ENCODE measurements at regions not wholly inside any gene's neighbourhood (a gene's known extent, or its start where the extent isn't known, plus 50 kb on each side); places are given as distances from the start of the nearest gene placed in this dataset.

DNA sequence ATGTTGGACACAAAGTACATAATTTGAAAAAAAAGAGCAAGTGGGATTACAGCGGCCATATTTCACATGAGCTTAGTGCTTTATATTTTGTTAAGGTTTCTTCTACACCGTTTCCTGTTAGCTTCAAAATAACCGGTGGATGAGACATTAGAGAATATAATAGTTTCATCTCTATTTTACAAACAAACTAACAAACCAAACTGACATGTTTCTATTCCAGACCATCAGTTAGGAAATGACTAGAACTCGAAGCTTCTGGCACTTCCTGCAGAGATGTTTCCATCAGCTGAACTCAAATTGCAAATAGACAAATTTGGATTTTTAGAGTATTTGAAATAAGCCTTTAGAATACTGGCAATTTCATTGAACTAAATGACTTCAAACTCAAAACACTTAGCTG is 86.5 kb downstream of the MTRR start:
- DNase-seq: no peak

DNA sequence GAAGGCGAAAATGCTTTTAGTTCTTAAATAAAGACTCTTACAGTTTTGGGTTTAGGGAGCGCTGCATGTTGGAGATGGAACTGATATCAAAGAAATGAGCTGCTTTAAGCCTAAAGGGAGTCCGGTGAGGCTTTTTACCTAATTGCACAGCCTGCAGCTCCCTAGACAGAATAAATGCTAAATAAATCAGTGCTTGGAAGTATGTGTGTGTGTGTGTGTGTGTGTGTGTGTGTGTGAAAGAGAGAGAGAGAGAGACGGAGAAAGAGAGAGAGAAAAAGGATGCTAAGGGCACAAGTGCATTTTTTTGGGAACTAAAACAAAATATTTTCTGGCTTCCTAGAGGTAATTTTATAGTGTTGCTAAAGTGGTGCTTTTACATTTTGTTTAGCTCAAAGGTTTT is 88.4 kb downstream of the MTRR start:
- no peak for DNase-seq

DNA sequence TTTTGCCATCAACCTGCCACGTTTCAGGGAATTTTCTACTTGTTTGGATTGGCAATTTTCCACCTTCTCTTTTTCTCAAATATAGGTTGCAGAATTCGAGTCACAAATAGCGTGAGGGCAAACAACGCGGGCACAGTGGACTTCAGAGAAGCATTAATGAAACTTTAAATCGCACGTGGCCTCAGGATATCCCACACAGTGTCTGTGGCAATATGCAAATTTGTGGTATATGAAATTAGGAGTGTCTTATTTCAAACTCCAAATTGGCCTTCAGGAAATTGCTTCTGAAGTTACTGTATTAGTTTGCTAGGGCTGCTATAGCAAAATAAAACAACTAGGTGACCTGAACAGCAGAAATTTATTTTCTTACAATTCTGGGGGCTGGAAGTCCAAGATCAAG is 91.2 kb downstream of the MTRR start:
- DNase-seq: no peak

DNA sequence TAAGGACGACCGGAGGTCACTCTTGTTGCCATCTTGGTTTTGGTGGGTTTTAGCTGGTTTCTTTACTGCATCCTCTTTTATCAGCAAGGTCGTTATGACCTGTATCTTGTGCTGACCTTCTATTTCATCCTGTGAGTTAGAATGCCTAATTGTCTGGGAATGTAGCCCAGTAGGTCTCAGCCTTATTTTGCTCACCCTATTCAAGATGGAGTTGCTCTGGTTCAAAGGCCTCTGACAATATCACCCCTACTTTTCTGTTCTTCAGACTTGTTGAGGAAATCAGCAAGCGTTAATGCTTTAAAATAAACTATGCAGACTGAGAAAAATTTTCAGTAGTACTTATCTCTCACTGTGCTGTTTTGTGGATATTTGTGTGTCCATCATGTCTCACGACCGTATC is 92.6 kb downstream of the MTRR start:
- no peak for DNase-seq

DNA sequence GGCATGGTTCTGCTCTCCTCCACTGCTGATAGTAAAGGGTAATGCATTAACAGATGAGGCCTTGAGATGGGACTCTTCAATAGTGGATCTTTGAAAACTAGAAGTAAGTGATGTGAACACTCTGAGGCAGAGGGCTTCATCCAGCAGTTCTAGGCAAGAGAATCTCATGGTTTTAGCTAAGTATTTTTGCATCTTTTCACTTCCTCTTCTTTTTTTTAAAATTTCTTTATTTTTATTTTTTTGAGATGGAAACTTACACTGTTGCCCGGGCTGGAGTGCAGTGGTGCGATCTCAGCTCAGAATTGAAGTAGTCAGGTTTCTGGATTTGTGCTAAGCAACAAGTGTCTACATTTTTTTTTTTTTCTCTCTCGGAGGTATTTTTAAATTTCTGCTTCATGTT is 101.9 kb downstream of the MTRR start:
- DNase-seq: no peak

DNA sequence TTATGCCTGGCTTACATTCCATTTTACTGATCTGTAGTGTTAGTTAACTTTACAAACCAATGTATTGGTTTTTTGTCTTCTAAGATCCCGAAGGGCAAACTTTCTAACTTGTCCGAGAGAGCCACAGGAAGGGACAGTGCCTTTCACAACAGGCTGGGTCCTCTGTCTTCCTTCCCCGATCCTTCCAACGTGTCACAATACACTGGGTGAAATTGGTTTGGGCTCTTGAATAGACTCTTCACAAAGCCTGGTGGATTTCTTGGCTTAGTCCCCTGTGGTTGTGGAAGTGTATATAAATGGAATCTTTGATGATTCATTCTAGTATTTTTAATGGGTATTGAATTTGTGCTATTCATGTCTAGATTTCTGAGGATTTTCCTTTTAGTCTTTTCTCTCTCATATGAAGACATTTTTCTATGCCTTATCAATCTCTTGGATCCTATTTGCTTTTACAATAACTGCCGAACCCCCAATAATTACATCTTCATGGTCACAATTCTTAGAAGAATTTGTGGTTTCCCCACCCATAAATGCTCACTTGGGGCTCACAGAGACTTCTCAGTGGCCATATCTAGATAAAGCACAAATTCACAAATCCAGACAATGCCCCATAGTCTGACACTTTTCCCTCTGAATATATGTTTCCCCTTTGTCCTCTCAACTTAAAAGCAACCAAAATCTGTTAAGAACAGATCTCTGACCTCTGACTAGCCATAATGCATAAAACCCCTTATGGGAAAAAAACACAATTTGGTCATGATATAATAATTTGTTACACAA is 107.7 kb downstream of the MTRR start:
- no peak for DNase-seq

DNA sequence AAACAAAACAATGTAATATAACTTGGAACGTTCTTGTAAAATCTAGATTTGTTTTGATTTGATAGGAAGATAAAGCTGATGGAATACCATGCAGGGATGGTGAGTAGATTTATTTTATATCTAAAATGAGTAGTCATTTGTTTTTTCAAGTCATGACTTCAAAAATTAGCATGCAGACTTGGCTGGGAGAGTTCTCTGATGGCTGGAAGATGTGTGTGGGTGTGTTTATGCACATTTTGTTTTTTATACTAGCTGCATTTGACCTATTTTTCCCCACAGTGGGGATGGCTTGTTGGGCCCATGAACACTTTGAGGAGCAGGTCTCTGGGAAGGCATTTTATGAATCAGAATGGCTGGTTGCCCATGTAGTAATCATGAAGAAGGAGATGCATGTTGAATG is 109.2 kb downstream of the MTRR start:
- no peak for DNase-seq

DNA sequence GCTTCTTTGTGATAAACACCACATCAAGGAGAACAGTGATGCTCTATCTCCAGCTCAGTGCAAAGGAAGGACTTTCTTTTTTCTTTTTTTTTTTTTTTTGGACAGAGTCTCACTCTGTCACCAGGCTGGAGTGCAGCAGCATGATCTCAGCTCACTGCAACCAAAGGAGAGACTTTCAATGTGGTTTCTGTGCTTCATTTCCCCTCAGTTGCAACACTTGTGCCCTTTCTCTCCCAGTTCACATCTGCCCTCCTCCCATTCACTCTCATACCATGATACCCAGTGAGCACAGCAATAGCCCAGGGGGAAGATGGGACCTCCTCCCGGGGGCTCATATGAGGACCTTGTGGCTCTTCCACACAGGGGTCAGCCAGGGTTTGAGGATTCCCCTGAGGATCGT is 110.0 kb downstream of the MTRR start:
- peak; percentile 3 for DNase-seq

DNA sequence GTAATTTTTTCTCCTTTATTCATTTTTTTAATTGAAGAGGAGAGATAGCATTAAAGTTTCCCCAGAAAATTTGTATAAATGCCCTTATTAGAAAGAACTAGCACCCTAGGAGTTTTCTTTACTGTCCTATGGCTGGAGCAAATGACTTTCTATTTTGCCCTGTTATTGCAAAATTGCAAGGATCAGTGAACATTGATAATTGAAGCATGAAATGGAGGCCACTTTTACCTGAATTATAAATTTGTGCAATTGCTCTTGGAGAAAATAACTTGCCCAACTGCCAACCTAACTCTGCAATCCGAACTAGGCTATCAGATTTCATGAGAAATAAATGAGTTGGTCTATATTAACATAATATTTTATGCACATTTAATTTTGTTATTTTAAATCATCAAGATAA is 111.9 kb downstream of the MTRR start:
- no peak for DNase-seq

DNA sequence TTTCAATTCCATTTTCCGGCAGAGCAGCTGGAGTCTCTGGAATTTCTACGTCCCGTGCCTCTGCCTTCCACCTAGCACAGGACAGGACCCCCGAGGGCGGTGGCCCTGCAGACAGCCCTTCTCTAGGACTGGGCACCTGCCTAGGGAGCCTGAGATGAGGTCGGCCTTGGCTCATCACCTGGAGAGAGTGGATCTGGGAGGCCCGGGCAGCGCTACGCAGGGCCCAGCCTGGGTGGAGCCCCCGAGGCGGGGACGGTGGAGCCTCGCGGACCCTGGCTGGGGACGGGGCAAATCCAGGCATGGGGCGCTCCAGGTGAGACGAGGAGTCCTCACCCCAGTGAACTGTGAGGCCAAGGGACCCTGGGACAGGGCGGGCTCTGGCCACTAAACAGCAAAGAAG is 114.5 kb downstream of the MTRR start:
- DNase-seq: no peak

DNA sequence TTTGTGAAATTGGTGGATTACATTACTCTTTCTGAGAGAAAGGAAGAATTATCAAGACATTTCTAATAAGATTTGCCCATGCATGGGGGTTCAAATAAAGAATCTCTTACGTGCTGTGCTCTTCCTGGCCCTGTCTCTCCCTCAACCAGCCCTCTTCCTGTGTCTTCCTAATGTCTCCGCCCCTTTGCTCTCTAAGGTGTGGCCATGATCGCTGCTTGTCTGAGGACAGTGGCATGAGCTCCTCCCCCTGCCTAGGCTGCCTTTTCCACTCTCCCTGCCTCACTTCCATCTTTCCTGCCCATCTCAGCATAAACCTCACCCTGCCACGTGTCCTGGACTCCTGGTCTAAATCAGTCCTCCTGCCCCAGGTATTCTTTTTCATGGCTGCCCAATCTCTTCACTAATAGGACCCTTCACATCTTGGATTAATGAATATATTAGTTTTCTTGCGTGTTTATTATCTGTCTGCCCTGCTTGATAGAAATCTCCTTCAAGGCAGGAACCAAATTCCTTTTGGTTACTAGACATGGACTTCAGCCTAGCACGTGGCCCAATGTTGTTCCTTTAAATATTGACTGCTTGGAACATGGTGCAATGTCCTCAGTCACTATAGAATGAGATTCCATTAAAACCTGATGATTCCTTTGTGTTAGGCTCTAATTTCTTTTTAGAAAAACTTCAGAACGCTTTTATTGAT is 122.3 kb downstream of the MTRR start:
- no peak for DNase-seq

DNA sequence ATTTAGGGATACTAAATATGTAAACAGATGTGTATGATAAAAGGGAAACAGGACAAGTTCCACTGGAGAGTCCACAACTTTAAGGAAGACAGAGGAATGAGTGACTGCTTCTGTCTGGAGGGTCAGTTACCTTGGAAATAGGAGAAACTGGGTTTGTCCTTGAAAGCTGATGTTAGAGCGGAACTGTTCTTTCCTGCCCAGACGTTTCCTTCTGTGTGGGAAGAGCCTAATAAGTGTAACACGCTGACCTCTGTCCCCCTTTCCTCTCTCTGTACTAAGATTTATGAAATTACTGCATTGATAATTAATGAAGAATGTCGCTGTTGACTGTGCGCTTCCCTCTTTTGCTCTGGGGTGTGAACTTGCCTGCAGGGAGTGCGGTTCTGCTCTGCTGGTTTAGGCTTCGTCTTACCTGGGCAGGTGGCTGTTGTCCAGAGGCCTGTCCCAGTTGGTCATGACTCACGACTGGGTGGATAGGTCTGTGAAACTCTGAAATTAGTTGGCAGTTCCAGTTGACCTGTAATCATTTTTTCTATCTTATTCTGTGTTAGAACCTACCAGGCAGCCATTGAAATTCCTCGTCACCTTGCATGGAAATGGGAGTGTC is 126.8 kb downstream of the MTRR start:
- no peak for DNase-seq

DNA sequence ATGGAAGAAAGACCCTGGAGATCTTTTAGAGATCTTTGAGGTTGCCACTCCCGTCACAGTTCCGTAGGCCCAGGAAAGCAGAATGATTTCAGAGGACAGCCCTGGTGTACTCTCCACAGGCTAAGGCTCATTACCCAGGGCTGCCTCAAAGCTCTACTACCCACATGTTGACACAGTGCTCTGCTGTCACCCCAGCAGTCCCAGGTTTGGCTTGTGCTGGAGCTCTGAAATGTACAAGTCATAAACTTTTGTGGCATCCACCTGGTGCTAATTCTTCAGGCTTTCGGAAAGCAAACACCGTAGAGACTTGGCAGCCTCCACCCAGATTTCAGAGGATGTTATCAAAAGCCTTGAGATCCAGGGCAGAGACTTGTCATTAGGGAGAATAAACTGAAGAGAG is 136.5 kb downstream of the MTRR start:
- no peak for DNase-seq

DNA sequence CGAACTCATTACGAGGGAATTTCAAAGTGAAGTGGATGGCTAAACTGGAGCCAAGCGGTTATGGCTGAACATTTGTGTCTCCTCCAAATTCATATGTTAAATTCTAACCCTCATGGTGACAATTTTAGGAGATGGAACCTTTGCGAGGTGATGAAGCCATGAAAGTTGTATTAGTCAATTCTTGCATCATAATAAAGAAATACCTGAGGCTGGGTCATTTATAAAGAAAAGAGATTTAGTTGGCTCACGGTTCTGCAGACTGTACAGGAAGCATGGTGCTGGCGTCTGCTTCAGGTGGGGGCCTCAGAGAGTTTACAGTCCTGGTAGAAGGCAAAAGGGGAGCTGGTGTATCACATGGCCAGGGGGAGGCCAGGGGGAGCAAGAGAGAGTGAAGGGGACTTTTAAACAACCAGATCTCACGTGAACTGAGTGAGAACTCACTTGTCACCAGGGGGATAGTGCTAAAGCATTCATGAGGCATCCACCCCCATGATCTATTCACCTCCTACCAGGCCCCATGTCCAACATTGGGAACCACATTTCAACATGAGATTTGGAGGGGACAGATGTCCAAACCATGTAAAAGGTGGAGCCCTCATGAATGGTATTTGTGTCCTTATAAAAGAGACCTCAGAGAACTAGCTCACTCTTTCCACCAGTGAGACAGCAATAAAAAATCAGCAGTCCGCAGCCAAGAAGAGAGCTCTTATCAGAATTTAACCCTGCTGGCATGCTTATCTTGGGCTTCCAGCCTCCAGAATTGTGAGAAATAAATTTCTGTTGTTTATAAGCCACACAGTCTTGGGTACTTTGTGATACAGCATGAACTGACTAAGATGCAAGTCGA is 143.4 kb downstream of the MTRR start:
- DNase-seq: no peak

DNA sequence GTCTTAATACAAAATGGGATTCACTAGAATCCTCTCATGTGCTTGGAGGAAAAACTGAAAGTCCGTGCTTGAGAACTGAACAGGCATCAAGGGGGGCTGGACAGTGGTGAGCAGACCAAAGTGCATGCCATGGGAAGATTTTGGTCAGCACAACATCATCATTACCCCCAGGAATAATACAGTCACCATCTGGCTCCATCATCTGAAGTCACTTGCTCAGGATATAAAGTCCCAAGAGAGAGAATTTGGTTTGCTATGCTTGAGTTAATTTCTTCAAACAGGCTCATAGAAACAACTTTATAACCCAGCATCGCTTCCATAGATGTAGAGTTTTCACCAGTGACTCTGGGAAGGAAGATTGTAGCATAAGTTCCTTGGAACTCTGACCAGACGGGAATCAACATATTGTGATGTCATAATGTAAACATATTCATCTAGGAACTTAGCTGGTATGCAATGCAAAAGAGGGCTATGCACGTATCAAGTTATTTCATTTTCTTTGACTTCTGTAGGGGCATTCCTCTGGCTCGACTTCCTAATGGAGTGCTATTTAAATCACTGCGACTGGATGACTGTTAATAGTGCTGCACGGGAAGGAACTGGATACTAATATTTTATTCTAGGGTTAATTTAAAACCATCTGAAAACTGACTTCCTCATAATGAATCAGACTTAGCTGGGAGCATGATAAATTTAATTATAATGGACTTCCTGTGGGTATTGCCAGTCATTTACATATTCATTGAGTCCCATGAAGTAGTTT is 145.2 kb downstream of the MTRR start:
- no peak for DNase-seq

DNA sequence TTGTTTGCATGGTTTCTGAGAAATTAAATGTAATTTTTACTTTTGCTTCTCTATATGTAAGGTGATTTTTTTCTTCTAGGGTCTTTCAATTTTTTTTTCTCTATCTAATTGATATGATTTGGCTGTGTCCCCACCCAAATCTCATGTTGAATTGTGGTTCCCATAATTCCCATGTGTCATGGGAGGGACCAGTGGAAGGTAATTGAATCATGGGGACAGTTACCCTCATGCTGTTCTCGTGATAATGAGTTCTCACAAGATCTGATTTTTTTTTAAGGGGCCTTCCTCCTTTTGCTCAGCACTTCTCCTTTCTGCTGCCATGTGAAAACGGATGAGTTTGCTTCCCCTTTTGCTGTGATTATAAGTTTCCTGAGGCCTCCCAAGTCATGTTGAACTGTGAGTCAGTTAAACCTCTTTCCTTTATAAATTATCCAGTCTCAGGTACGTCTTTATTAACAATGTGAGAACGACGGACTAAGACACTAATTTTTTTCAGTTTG is 150.8 kb downstream of the MTRR start:
- peak; percentile 92 for DNase-seq

DNA sequence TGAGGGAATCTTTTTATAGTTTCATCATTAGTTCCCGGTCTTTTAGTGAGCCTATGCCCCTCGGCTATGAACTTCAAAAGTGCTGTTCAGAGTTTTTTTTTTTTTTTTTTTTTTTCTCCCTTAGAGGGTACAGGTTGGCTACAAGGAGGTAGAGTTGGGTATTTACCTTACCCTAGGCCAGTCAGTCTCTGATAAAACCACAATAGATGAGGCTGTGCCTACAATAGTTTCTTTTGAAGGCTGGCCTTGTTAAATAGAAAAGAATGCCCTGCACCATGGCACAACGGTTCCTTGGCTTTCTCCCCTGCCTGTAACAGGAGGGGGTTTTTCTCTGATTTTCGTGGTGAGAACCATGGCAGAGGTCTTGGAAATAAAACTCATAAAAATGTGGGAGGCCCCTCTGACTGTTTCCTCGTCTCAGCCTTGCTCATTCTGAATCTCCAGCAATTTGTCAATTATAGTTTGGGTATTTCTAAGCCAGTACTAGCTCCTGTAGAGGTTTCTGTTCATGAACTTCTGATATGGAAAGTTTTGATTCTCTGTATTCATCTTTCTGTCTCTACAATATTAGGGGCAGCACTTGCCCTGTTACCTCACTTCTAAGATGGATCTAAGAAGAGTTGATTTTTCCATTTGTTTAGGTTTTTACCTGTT is 152.0 kb downstream of the MTRR start:
- DNase-seq: no peak

DNA sequence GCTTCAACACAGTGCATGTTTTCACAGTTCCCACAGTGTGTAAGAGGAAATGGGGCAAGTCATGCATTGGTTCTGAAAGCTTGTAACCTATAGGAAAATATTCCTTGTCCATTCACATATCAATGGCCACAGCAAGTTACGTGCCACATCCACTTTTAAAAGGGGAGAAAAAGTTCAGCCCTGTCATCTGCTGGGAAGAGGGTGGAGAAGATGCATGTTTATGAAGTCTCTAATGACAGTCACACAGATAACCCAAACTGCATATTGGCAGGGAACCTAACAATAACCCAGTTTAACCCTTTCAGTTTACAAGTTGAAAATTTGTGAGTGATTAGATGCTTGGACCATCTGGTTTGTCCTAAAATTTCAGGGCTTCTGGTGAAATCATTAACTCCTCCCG is 159.3 kb downstream of the MTRR start:
- DNase-seq: no peak

DNA sequence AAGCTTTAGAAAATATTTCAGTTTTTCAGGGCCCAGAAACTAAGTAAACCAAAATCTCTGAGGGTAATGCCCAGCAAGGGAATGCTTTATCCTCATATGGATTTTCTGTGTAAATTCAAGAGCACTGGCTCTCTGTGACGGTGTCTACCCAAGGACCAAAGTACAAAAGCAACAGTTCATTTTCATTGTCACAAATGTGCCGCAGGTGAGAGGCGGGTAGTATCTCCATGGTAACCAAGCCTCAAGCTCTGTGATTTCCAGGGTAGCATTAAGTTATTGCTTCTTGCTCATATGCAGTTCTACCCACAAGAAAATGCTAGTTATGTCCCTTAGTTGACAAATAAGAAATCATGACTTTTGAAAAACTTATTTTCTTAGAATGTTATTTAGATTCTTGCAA is 164.3 kb downstream of the MTRR start:
- no peak for DNase-seq

DNA sequence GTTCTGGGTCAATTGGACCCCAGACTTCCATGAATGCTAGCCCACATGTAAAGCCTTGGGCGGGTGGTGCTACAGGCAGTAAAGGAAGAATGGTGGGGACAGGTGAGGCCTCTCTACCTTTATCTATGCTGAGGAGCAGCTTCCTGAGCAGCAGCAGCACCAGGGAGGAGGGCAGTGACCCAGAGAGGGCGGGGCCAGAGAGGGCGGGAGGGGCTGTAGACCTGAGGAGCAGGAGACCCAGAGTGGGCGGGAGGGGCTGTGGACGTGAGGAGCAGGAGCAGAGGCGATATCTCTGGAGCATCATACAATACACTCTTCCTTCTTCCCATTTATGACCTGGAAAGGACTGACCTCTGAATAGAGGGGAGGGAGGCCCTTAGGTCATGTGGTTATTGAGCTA is 165.9 kb downstream of the MTRR start:
- no peak for DNase-seq

DNA sequence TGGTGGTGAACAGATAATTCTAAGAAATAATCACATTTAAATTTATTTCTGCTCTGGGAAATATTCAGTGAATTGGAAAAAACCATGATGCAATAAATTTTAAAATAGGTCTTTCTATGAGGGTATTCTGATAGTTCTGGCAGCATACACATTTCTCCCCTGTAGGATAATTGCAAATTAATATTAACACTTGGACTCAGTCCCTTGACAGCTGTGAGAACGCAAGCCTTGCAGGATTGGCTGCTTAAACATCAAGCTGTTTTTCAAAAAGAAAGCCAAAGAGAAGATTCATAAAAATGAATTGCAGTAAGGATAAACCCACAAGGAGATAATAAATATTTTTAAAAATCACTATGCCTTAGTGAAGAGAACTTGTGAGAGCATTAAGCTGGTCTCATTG is 180.0 kb downstream of the MTRR start:
- no peak for DNase-seq

DNA sequence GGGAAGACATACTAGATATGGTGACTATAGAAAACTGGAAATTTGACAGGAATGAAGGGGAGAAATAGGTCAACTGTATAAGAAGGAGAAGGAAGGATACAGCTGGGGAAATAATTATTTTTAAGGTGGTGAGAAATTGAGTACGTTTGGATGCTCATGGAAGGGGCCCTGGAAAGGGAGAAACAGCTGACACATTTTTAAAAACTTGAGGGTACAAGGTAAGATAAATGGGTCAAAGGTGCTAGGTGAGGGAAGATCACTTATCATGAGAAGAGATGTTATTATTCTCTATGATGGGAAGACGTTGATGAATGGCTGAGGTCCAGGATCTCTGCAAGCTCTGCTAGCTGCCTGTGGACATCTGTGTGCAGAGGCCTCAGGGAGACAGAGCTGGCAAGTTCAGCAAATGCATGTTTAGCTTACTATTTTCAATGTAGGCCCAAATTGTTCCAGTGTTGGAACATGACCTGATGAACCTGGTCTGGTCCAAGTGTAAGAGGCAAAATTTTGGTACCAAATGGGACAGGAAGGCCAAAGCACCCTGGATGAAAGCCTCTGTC is 181.7 kb downstream of the MTRR start:
- no peak for DNase-seq

Measured in MV-4-11 (cell line).